ENCODE measurements at regions not wholly inside any gene's neighbourhood (a gene's known extent, or its start where the extent isn't known, plus 50 kb on each side); places are given as distances from the start of the nearest gene placed in this dataset.
"Not testable (repeated sequence)": the region's sequence is repeated elsewhere in the genome, so short reads cannot be mapped to it uniquely, and the experiment has no call there.

- DNase-seq = not testable (repeated sequence)
Observed at GRCh38 chr17:64800987-64801386, 118.3 kb downstream of the LRRC37A3 start.

- DNase-seq = not testable (repeated sequence)
Observed at GRCh38 chr17:64800361-64800895, 118.8 kb downstream of the LRRC37A3 start.

- DNase-seq = not testable (repeated sequence)
Observed at GRCh38 chr17:64799543-64800188, 119.6 kb downstream of the LRRC37A3 start.

- DNase-seq = not testable (repeated sequence)
Observed at GRCh38 chr17:64798961-64799360, 120.3 kb downstream of the LRRC37A3 start.

- not testable (repeated sequence) for DNase-seq
Observed at GRCh38 chr17:64798489-64798790, 120.8 kb downstream of the LRRC37A3 start.

GRCh38 chr17:64797746-64798488, 121.4 kb downstream of the LRRC37A3 start:
- not testable (repeated sequence) for DNase-seq

- DNase-seq = not testable (repeated sequence)
Observed at GRCh38 chr17:64795342-64795741, 123.9 kb downstream of the LRRC37A3 start.

- not testable (repeated sequence) for DNase-seq
Observed at GRCh38 chr17:64794548-64795274, 124.6 kb downstream of the LRRC37A3 start.

- not testable (repeated sequence) for DNase-seq
Observed at GRCh38 chr17:64794113-64794512, 125.2 kb downstream of the LRRC37A3 start.

- not testable (repeated sequence) for DNase-seq
Observed at GRCh38 chr17:64792793-64793575, 126.3 kb downstream of the LRRC37A3 start.

GRCh38 chr17:64792276-64792675, 127.0 kb downstream of the LRRC37A3 start:
- DNase-seq = not testable (repeated sequence)

- DNase-seq = not testable (repeated sequence)
Observed at GRCh38 chr17:64791691-64792090, 127.6 kb downstream of the LRRC37A3 start.

- not testable (repeated sequence) for DNase-seq
Observed at GRCh38 chr17:64791226-64791625, 128.1 kb downstream of the LRRC37A3 start.

GRCh38 chr17:64790690-64791089, 128.6 kb upstream of the SMURF2 start:
- not testable (repeated sequence) for DNase-seq

- DNase-seq = not testable (repeated sequence)
Observed at GRCh38 chr17:64790193-64790592, 128.1 kb upstream of the SMURF2 start.

GRCh38 chr17:64789061-64789445, 126.9 kb upstream of the SMURF2 start:
- not testable (repeated sequence) for DNase-seq

GRCh38 chr17:64788286-64789060, 126.4 kb upstream of the SMURF2 start:
- DNase-seq = no peak

GRCh38 chr17:64787921-64788271, 125.8 kb upstream of the SMURF2 start:
- peak; percentile 80 for DNase-seq

GRCh38 chr17:64787255-64787920, 125.3 kb upstream of the SMURF2 start:
- no peak for DNase-seq

GRCh38 chr17:64786337-64786736, 124.2 kb upstream of the SMURF2 start:
- DNase-seq = peak; percentile 44

GRCh38 chr17:64785011-64785421, 122.9 kb upstream of the SMURF2 start:
- DNase-seq = no peak
